ENCODE measurements at regions not wholly inside any gene's neighbourhood (a gene's known extent, or its start where the extent isn't known, plus 50 kb on each side); places are given as distances from the start of the nearest gene placed in this dataset.

DNA sequence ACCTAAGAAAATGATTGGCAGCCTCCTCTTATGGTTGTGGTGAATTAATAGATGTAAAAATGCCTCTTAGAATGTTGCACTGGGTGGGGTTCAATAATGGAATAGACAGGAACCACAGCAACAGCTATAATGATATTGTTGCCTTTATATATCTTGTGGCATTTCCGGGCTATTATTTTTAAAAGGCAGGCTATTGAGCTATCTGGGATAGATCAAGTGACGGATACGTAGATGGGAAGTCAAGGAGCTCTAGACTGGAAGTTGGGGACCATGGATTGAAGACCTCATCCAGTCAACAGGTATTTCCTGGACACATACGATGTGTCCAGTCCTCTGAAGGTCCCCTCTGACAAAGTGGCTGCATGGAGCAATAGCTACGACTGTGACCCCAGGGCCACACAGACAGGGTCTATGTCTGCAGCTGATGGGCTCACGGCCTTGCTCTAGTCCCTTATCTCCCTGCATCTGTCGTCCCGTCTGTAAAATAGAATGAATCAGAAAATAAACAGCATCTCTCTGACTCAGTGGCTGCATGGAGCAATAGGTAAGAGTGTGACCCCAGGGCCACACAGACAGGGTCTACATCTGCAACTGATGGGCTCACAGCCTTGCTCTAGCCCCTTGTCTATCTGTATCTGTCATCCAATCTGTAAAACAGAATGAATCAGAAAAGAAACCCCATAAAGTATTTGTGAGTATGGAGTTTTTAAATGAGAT, 117.7 kb upstream of the FOXF1 start:
- Histone ChIP-seq H2AFZ (ENCODE audit: control insufficient read depth, low read depth, low read length) (no peak overlapping the region), H3K4me3 (no peak overlapping the region), H4K20me1 (ENCODE audit: control insufficient read depth, insufficient read depth) (no peaks in the 10 kb centered on the region), H3K27me3 (replicated peaks in 1 of 2; ENCODE audit: control insufficient read depth in 2 of 2, insufficient read depth in 2 of 2, low read length in 1 of 2) (no peaks in the 10 kb centered on the region; a peak in 2 of 4 replicates), H3K27ac (ENCODE audit: control insufficient read depth, insufficient read depth) (no peak overlapping the region), H3K4me1 (ENCODE audit: control insufficient read depth, insufficient read depth, low read length) (no peaks in the 10 kb centered on the region), H3K4me2 (ENCODE audit: control insufficient read depth, insufficient read depth) (no peak overlapping the region), H3K36me3 (ENCODE audit: control insufficient read depth in 2 of 2, insufficient read depth in 2 of 2, low read length in 1 of 2) (no peaks in the 10 kb centered on the region), H3K9me3 (replicated peaks; ENCODE audit: control insufficient read depth, insufficient read depth, low read length) (no peaks in the 10 kb centered on the region), H3K79me2 (ENCODE audit: control insufficient read depth, insufficient read depth, low read length) (no peaks in the 10 kb centered on the region), H3K9ac (ENCODE audit: control insufficient read depth, insufficient read depth, low read length) (no peak overlapping the region)
- RAD21 ChIA-PET (ENCODE audit: unreplicated experiment), result interaction anchor here (0.6 kb wide), 1 partner anchor 327 kb away, joined by 4 read pairs; no protein-coding TSS in a partner anchor
- ATAC-seq (no peak), FAIRE-seq (no peak), DNase-seq (ENCODE audit: low read depth, low spot score) (no peak)
- in situ Hi-C loops (cut with MboI), result no loop called here
- 30% methylated on average over 8 of the region's 8 CpGs for WGBS (ENCODE audit: insufficient coverage, insufficient replicate concordance, low lambda C conversion rate, missing lambda C conversion rate)
- POLR2A ChIA-PET, result no interaction called here
- SMC1A ChIA-PET (ENCODE audit: uncharacterized antibody, unreplicated experiment), result interaction anchor here (0.7 kb wide), 1 partner anchor 1347 kb away, joined by 3 read pairs; no protein-coding TSS in a partner anchor
- no TSS peak for BruUV-seq (replicated peaks)
- no peak for TF ChIP-seq ASH2L (IDR thresholded peaks at IDR 0.05; ENCODE audit: borderline replicate concordance, low read depth)
- TF ChIP-seq CHD2 (IDR thresholded peaks at IDR 0.05; ENCODE audit: borderline replicate concordance, low read depth, low read length), result no peak
- no peak for TF ChIP-seq RFX5 (IDR thresholded peaks at IDR 0.05; ENCODE audit: low read depth, low read length)
- TF ChIP-seq MXI1 (IDR thresholded peaks at IDR 0.05; ENCODE audit: low read depth, low read length), result no peak
- TF ChIP-seq SIX5 (IDR thresholded peaks at IDR 0.05; ENCODE audit: low read depth, low read length, severe bottlenecking), result no peak
- TF ChIP-seq CREM (IDR thresholded peaks at IDR 0.05; ENCODE audit: low read depth), result no peak
- no peak for TF ChIP-seq NRF1 (conservative IDR thresholded peaks at IDR 0.05; ENCODE audit: low read depth, low read length)
- no peak for TF ChIP-seq YBX1 (IDR thresholded peaks at IDR 0.05)
- TF ChIP-seq SREBF2 (IDR thresholded peaks at IDR 0.05; ENCODE audit: low read length), result no peak
- no peak for TF ChIP-seq EED (IDR thresholded peaks at IDR 0.05; ENCODE audit: low read depth)
- TF ChIP-seq ZSCAN29 (IDR thresholded peaks at IDR 0.05), result no peak
- no peak for TF ChIP-seq ZNF274 (IDR thresholded peaks at IDR 0.05; ENCODE audit: insufficient read depth, insufficient read length)
- no peak for TF ChIP-seq NFYB (IDR thresholded peaks at IDR 0.05; ENCODE audit: insufficient read depth, low read depth, low read length)
- TF ChIP-seq, protein P1, sequence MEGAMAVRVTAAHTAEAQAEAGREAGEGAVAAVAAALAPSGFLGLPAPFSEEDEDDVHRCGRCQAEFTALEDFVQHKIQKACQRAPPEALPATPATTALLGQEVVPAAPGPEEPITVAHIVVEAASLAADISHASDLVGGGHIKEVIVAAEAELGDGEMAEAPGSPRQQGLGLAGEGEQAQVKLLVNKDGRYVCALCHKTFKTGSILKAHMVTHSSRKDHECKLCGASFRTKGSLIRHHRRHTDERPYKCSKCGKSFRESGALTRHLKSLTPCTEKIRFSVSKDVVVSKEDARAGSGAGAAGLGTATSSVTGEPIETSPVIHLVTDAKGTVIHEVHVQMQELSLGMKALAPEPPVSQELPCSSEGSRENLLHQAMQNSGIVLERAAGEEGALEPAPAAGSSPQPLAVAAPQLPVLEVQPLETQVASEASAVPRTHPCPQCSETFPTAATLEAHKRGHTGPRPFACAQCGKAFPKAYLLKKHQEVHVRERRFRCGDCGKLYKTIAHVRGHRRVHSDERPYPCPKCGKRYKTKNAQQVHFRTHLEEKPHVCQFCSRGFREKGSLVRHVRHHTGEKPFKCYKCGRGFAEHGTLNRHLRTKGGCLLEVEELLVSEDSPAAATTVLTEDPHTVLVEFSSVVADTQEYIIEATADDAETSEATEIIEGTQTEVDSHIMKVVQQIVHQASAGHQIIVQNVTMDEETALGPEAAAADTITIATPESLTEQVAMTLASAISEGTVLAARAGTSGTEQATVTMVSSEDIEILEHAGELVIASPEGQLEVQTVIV (IDR thresholded peaks at IDR 0.05; ENCODE audit: borderline replicate concordance, partially characterized antibody), result no peak
- no peak for TF ChIP-seq NFXL1 (IDR thresholded peaks at IDR 0.05; ENCODE audit: borderline replicate concordance)
- no peak for TF ChIP-seq IRF3 (IDR thresholded peaks at IDR 0.05)
- intact Hi-C loops (cut with micrococcal nuclease; ENCODE audit: unreplicated experiment), result no loop called here
- CTCF ChIA-PET, result no interaction called here

All from GM12878 (cell line).